Ovary (tissue), 3 donors: ENCODE measurements at regions not wholly inside any gene's neighbourhood (a gene's known extent, or its start where the extent isn't known, plus 50 kb on each side); places are given as distances from the start of the nearest gene placed in this dataset.

Experiments used
- EP300 ChIP-seq: sonication (generic); formaldehyde crosslinking; IDR thresholded peaks from one replicate; pipeline ENCODE4 v1.6.1; 2017; ENCODE audit warnings: antibody characterized with exemption
- POLR2A ChIP-seq: fragments of 450-650 bp; IDR thresholded peaks from one replicate; pipeline ENCODE4 v1.6.1; 2017; ENCODE audit warnings: antibody characterized with exemption, mild to moderate bottlenecking, moderate library complexity
- TF ChIP-seq, protein P1 (sequence below), 3 donors: fragments of 450-650 bp in 2 of 3; fragments of 200-600 bp in 1 of 3; IDR thresholded peaks; one replicate each; pipeline versions ENCODE4 v1.5.1 to v1.8.0; 2016 to 2022; ENCODE audit warnings: antibody characterized with exemption in 3 of 3, mild to moderate bottlenecking in 1 of 3
- donor health status: DM: no; HTN: no; CAD: no.

DNA sequence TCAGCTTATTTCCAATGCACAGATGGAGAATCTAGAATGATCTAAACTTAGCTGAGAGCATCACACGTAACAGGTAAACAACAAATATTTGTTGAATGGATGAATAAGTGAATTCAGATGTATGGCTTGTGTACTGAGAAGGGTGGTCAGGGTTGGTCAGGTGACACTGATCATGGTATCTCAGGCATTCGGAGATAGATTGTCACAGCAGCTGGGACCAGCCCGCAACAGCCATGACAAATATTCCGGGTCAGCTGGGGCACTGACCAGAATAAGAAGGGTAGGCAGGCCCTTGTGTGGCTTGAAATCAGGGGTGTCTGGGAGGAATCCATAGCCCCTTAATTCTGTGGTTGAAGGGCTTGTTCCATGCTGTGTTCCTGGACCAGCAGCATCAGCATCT lies 159.4 kb upstream of the ARX start:
- TF ChIP-seq, protein P1, sequence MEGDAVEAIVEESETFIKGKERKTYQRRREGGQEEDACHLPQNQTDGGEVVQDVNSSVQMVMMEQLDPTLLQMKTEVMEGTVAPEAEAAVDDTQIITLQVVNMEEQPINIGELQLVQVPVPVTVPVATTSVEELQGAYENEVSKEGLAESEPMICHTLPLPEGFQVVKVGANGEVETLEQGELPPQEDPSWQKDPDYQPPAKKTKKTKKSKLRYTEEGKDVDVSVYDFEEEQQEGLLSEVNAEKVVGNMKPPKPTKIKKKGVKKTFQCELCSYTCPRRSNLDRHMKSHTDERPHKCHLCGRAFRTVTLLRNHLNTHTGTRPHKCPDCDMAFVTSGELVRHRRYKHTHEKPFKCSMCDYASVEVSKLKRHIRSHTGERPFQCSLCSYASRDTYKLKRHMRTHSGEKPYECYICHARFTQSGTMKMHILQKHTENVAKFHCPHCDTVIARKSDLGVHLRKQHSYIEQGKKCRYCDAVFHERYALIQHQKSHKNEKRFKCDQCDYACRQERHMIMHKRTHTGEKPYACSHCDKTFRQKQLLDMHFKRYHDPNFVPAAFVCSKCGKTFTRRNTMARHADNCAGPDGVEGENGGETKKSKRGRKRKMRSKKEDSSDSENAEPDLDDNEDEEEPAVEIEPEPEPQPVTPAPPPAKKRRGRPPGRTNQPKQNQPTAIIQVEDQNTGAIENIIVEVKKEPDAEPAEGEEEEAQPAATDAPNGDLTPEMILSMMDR (IDR thresholded peaks at IDR 0.05), result no peak
- TF ChIP-seq POLR2A, result no peak
- TF ChIP-seq EP300, result no peak
